PC-9 (cell line): ENCODE measurements at regions not wholly inside any gene's neighbourhood (a gene's known extent, or its start where the extent isn't known, plus 50 kb on each side); places are given as distances from the start of the nearest gene placed in this dataset.

Experiments used
- CTCF ChIP-seq: fragments of 200-600 bp; sonication (generic); conservative IDR thresholded peaks from 2 replicates; pipeline ENCODE4 v1.6.1; 2017; ENCODE audit warnings: mixed run types, antibody characterized with exemption, mild to moderate bottlenecking, moderate library complexity
- EZH2 ChIP-seq: fragments of 200-600 bp; sonication (generic); IDR thresholded peaks from 2 replicates; pipeline ENCODE4 v1.8.0; 2017; ENCODE audit warnings: antibody characterized with exemption, low read depth

DNA sequence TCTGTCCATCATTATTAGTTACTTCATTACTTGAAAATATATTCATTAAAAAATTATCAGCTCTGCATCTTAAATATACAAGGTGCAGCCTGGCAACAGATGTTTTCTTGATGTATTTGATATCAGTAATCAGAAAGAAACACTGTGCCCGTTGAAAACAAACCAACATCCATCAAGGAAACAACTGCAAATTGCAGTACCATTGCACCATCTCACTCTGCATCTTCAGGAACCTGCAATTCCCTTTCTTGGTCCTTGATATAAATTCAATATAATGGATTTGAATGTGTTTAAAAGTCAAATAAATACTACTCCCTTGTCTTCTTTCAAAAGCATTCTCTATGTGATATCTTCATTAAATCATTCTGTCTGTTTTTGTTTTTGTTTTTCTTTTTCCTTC is 1131.2 kb downstream of the FAM181B start:
- no peak for TF ChIP-seq CTCF
- no peak for TF ChIP-seq EZH2
